ENCODE measurements at regions not wholly inside any gene's neighbourhood (a gene's known extent, or its start where the extent isn't known, plus 50 kb on each side); places are given as distances from the start of the nearest gene placed in this dataset.

DNA sequence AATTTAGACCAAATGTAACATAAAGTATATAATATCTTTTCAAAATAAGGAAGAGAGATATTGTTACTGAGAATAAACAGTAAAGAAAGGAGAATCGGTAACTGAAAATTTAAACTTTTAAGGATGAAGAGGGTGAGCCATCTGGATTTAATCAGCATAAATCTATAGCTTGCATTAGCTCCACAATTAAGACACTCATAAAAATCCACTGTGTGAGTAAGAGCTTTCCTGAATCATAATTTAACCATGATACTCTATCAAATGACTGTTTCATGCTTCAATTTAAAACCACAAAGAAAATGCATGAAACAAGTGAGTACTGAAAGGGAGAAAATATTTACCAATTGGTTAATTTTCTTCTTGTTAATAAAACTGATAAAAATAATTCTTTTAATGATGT lies 951.5 kb upstream of the SLIT2 start:
- Mint-ChIP-seq H3K4me3 (ENCODE audit: unreplicated experiment) (no peak overlapping the region), H3K36me3 (ENCODE audit: unreplicated experiment) (no peaks in the 10 kb centered on the region), H3K27me3 (ENCODE audit: unreplicated experiment) (no peaks in the 10 kb centered on the region), H3K27ac (ENCODE audit: unreplicated experiment) (no peak overlapping the region), H3K9me3 (ENCODE audit: unreplicated experiment) (no peaks in the 10 kb centered on the region), H3K4me1 (ENCODE audit: low read depth, unreplicated experiment) (no peaks in the 10 kb centered on the region)
- no peak for DNase-seq
- no peak for TF ChIP-seq CTCF (IDR thresholded peaks at IDR 0.05; ENCODE audit: partially characterized antibody, unreplicated experiment)

GRCh38 chr4:19298998-19299397 lies 952.7 kb upstream of the SLIT2 start:
- no peak for TF ChIP-seq CTCF (IDR thresholded peaks at IDR 0.05; ENCODE audit: partially characterized antibody, unreplicated experiment)
- Mint-ChIP-seq H3K4me3 (ENCODE audit: unreplicated experiment) (no peak overlapping the region), H3K27ac (ENCODE audit: unreplicated experiment) (no peak overlapping the region), H3K4me1 (ENCODE audit: low read depth, unreplicated experiment) (no peaks in the 10 kb centered on the region), H3K9me3 (ENCODE audit: unreplicated experiment) (no peaks in the 10 kb centered on the region), H3K36me3 (ENCODE audit: unreplicated experiment) (no peaks in the 10 kb centered on the region), H3K27me3 (ENCODE audit: unreplicated experiment) (no peaks in the 10 kb centered on the region)
- no peak for DNase-seq

GRCh38 chr4:19293781-19294180 lies 957.9 kb upstream of the SLIT2 start:
- peaks cover 4% of the 10 kb centered on the region for H3K9me3 Mint-ChIP-seq (ENCODE audit: unreplicated experiment)
- peaks cover 7% of the 10 kb centered on the region for H3K36me3 Mint-ChIP-seq (ENCODE audit: unreplicated experiment)
- no peak for TF ChIP-seq CTCF (IDR thresholded peaks at IDR 0.05; ENCODE audit: partially characterized antibody, unreplicated experiment)
- H3K4me3 Mint-ChIP-seq (ENCODE audit: unreplicated experiment), result no peak overlapping the region
- DNase-seq, result no peak
- H3K27me3 Mint-ChIP-seq (ENCODE audit: unreplicated experiment), result no peaks in the 10 kb centered on the region
- H3K4me1 Mint-ChIP-seq (ENCODE audit: low read depth, unreplicated experiment), result no peaks in the 10 kb centered on the region
- no peak overlapping the region for H3K27ac Mint-ChIP-seq (ENCODE audit: unreplicated experiment)

GRCh38 chr4:19293080-19293479 lies 958.6 kb upstream of the SLIT2 start:
- Mint-ChIP-seq H3K36me3 (ENCODE audit: unreplicated experiment) (peaks cover 7% of the 10 kb centered on the region), H3K4me1 (ENCODE audit: low read depth, unreplicated experiment) (no peaks in the 10 kb centered on the region), H3K27me3 (ENCODE audit: unreplicated experiment) (no peaks in the 10 kb centered on the region), H3K9me3 (ENCODE audit: unreplicated experiment) (peaks cover 4% of the 10 kb centered on the region), H3K27ac (ENCODE audit: unreplicated experiment) (no peak overlapping the region), H3K4me3 (ENCODE audit: unreplicated experiment) (no peak overlapping the region)
- no peak for DNase-seq
- TF ChIP-seq CTCF (IDR thresholded peaks at IDR 0.05; ENCODE audit: partially characterized antibody, unreplicated experiment), result no peak

DNA sequence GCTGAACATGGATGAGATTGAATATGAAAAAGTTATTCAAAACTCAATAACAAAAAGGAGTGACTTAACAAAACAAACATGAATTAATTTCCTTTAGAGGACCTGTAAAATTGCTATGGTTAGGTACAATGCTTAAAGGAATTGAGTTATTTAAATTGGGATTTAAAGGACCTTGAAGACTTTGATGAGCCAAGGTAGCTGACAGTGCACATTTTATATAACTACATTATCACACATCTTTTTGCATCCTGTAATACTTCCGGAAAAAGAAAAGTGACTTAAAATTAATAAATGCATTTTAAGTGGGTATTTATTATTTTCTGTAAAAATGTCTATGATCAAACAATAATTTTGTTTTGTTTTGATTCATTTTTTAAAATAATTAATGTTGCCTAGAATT lies 964.8 kb upstream of the SLIT2 start:
- H3K4me1 Mint-ChIP-seq (ENCODE audit: low read depth, unreplicated experiment), result no peaks in the 10 kb centered on the region
- H3K36me3 Mint-ChIP-seq (ENCODE audit: unreplicated experiment), result peaks cover under 1% of the 10 kb centered on the region
- no peak for TF ChIP-seq CTCF (IDR thresholded peaks at IDR 0.05; ENCODE audit: partially characterized antibody, unreplicated experiment)
- no peak for DNase-seq
- no peaks in the 10 kb centered on the region for H3K9me3 Mint-ChIP-seq (ENCODE audit: unreplicated experiment)
- H3K27me3 Mint-ChIP-seq (ENCODE audit: unreplicated experiment), result no peaks in the 10 kb centered on the region
- no peak overlapping the region for H3K27ac Mint-ChIP-seq (ENCODE audit: unreplicated experiment)
- no peak overlapping the region for H3K4me3 Mint-ChIP-seq (ENCODE audit: unreplicated experiment)

All from glutamatergic neuron (in vitro differentiated cells).